Stimulated activated CD8-positive, alpha-beta memory T cell treated with anti-CD3 and anti-CD28 coated beads, Interleukin-7, amount 100 ng/mL, for 48 hours (primary cell): ENCODE measurements at regions not wholly inside any gene's neighbourhood (a gene's known extent, or its start where the extent isn't known, plus 50 kb on each side); places are given as distances from the start of the nearest gene placed in this dataset.

ENCODE experiments used
- DNase-seq, 2 donors: peaks; one replicate each; pipeline ENCODE4 v3.0.0-alpha.2; 2020; ENCODE audit warnings: low read depth in 1 of 2; ENCODE audit errors: extremely low read depth in 1 of 2

- DNase-seq, result no peak
These were observed 576.9 kb downstream of the TUSC7 start for GRCh38 chr3:117286488-117286887.

- DNase-seq, result no peak
These were observed 578.0 kb downstream of the TUSC7 start for GRCh38 chr3:117287602-117288001.

- DNase-seq, result no peak
These were observed 581.9 kb downstream of the TUSC7 start for GRCh38 chr3:117291476-117291875.

DNA sequence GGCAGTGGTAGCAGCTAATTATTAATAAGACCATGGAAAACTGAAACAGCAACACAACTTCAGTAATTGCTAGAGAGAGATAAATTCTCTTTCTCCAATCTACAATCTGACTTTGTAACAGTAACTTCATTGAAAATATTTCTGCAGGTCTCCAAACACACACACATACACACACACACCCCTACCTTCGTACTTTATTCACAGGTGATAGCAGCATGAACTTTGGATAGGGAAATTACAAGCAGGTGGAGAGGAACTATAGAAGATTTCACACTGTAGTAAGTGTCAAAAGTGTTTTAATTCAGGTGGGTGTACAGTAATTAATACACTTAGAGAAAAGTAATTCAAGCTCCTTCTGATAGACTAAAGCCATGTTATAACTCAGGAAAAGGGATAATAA, 587.5 kb downstream of the TUSC7 start:
- no peak for DNase-seq

DNA sequence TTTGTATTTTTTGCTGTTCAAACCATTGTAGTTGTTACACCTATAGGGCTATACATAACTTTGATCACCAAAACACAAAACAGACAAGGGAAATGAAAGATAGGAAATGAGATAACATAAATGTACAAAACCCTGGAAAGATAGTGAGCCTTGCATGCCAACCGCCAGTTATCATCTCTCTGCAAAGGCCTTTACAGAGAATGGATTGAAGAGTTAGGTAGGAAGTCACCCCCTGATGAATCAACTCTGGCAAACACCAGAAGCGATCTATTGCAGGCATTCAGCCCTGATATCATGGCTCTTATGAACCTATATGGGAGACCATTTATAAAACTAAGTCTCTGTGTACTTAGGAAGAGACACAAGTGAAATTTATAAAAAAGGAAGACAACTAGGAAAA, 588.0 kb downstream of the TUSC7 start:
- DNase-seq, result no peak

GRCh38 chr3:117298273-117298672, 588.7 kb downstream of the TUSC7 start:
- DNase-seq, result no peak

GRCh38 chr3:117302428-117302827, 592.8 kb downstream of the TUSC7 start:
- DNase-seq, result no peak

DNA sequence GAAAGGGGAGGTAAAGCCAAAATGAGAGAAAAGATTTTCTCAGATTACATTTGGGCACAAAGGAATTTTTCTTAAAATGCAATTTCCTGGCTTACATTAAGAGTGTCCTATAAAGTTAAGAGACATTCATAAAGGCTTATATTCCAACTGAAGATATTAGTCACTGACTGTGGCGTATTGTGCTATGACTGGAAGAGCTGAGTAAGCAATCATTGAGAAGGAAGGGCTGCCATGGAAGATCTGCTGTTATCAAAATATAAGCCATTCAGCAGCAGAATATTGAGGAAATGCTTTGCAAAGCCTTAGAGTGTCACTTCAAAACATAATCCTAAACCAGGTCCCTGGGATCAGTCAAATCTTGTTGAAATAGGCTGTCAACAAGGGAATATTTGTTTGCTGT, 593.9 kb downstream of the TUSC7 start:
- DNase-seq, result no peak

DNA sequence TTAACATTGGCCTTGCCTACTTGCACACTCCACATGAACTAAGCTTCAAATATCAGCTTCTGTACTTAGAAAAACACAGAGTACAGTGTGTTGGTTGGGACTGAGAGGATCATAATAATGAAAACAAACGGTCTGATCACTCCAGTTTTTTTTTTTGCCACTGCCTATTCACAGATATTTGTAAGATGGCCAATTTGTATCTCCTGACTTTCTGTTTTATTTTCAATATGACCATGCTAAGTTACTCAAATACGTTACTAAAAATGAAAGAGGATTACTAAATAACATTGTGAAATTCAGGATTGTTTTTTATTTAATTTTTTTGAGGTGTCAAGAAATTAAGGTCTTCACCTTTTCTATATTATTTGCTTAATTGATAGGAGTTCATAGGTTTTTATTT, 595.1 kb downstream of the TUSC7 start:
- DNase-seq, result no peak

DNA sequence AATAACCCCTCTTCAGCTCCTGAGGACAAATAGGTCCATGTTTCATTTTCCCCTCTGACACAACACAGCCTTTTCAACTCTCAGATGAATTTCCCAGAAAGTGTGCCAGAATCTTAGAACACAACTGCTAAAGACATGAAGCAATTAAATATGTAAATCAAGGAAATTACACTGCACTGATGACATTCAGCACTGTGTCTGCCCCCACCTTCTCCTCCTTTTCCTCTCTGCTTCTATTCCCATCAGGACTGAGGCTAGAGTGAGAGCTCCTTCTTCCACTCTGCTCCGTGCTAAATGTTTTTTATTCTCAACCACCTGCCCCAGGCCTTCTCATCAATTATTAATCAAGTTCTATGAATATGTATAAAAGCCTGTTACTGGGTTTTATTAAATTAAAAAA, 596.1 kb downstream of the TUSC7 start:
- no peak for DNase-seq

- DNase-seq, result no peak
These were observed 596.7 kb downstream of the TUSC7 start for GRCh38 chr3:117306299-117306698.

GRCh38 chr3:117308353-117308752, 598.8 kb downstream of the TUSC7 start:
- DNase-seq, result no peak

GRCh38 chr3:117308756-117309155, 599.2 kb downstream of the TUSC7 start:
- DNase-seq, result no peak

DNA sequence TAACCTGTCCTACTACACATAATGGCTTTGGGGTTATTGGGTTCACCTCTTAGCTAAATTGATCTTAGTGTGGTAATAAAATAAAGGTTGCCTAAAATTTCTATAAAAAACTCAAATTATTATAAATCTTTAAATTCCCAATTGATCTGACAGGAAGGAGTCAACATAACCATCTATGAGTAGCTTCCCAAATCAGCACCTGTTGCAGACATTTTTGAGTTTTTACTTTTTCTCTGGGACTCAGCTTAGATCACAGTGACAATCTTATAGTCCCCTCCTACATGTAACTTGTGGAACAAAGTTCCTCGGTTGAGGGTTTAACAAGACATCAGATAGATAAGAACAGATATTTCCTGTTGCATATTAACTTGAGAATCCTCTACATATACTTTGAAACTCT, 601.0 kb downstream of the TUSC7 start:
- DNase-seq, result no peak

- no peak for DNase-seq
These were observed 605.0 kb downstream of the TUSC7 start for GRCh38 chr3:117314441-117315150.

- DNase-seq, result no peak
These were observed 613.3 kb downstream of the TUSC7 start for GRCh38 chr3:117322866-117323265.

DNA sequence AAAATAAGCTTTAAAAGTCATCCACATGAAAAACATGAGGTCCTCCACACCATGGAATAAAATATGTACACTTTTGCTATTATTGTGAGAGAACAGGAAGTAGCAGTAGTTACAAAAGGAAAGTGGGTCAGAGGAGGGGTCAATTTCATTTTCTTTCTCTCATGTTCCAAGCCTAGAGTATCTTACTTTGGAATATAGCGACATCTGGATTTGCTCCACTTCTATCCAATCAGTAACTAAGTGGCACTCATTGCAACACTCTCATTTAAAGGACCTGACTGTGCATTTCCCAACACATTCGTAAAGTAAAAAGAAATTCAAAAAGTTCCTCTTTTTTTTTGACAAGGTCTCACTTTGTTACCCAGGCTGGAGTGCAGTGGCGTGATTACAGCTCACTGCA, 637.3 kb downstream of the TUSC7 start:
- DNase-seq, result no peak

GRCh38 chr3:117348884-117349283, 639.3 kb downstream of the TUSC7 start:
- DNase-seq, result no peak

DNA sequence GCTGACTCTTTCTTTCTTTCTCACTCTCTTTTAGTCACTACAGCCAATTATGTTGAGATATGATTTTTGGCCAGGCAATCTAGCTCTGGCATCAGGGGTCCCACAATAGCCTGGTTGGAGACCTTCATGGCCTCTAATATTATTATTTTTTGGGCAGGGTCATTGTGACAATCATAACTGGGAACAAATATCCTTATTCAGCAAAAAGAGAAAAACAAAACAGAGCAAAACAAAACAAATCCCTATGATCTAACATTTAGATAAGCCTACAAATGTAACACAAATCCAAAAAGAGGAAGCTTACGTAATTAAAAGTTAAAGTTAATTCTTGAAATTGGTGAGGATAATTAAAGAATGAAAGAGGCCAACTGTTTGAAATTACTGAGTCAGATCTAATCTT, 640.0 kb downstream of the TUSC7 start:
- no peak for DNase-seq

DNA sequence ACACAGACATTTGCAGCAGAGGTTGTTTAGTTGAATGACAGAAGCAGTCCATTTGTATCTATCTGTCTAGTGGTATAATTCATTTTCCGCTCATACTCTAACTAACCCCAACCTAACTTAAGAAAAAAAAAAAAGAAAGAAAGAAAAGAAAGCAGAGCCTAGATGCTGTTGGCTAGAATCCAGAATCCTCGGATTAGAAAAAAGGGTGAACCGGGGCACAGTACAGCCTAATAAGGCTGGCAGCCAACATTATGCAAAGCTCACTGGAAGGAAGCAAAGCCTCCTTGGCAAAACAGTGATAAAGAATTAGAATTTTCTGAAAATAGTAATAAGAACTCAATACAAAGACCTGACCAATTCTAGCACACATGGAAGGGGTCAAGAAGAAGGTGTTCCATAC, 640.8 kb downstream of the TUSC7 start:
- no peak for DNase-seq

DNA sequence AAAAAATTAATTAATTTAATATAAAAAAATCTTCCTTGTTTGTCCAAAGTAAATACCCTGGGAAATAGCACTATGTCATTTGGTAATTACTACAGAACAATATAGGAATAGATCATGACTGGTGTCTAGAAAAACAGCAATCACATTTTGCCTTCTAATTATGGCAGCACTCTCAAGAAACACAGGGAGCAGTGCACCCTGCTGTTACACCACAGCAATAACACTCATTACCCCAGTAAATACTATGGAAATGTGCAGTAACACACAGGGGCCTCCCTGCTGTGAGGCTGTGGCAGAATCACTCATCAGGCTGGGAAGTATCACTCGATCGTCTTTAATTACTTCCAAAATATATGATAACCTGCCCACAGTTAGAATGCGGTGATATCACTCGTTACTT, 646.0 kb downstream of the TUSC7 start:
- DNase-seq, result no peak

- no peak for DNase-seq
These were observed 646.6 kb downstream of the TUSC7 start for GRCh38 chr3:117356091-117356705.
